ENCODE measurements at regions not wholly inside any gene's neighbourhood (a gene's known extent, or its start where the extent isn't known, plus 50 kb on each side); places are given as distances from the start of the nearest gene placed in this dataset.

DNA sequence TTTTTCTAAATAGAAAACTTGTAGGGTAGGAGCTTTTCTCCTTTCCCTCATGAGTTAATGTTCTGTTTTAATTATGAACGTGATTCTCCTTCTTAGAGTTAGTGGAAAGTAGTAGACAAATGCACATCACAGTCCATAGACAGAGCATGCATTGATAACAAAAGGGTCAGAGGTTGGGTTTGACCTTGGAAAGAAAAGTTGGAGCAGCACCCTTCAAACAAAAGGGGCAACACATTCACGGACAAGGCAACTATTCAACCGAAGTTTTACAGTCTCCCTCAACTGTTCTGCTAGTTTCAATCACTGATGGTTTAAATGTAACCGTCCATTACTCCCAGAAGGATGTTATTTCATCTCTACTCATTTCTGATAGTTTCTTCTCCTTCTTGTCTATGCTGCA, 103.4 kb upstream of the MAOA start:
- DNase-seq (ENCODE audit: low read depth, low spot score): no peak
- no peak overlapping the region for H3K4me2 ChIP-seq (ENCODE audit: control insufficient read depth, extremely low read depth, insufficient read depth, low read depth, low read length)
- H3K4me1 ChIP-seq (ENCODE audit: control insufficient read depth, extremely low read depth, insufficient read depth, low read length): peaks cover 6% of the 10 kb centered on the region
- no peak overlapping the region for H2AFZ ChIP-seq (ENCODE audit: control insufficient read depth, low read length)
- TF ChIP-seq EZH2 (IDR thresholded peaks at IDR 0.05; ENCODE audit: low read length): no peak
- TF ChIP-seq, protein P1, sequence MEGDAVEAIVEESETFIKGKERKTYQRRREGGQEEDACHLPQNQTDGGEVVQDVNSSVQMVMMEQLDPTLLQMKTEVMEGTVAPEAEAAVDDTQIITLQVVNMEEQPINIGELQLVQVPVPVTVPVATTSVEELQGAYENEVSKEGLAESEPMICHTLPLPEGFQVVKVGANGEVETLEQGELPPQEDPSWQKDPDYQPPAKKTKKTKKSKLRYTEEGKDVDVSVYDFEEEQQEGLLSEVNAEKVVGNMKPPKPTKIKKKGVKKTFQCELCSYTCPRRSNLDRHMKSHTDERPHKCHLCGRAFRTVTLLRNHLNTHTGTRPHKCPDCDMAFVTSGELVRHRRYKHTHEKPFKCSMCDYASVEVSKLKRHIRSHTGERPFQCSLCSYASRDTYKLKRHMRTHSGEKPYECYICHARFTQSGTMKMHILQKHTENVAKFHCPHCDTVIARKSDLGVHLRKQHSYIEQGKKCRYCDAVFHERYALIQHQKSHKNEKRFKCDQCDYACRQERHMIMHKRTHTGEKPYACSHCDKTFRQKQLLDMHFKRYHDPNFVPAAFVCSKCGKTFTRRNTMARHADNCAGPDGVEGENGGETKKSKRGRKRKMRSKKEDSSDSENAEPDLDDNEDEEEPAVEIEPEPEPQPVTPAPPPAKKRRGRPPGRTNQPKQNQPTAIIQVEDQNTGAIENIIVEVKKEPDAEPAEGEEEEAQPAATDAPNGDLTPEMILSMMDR (optimal IDR thresholded peaks at IDR 0.05 in 1 of 3, IDR thresholded peaks at IDR 0.05 in 1 of 3, conservative IDR thresholded peaks at IDR 0.05 in 1 of 3; ENCODE audit: extremely low read depth in 1 of 3, insufficient read depth in 2 of 3, low read length in 3 of 3): no peak
- no peaks in the 10 kb centered on the region for H3K27me3 ChIP-seq (ENCODE audit: control insufficient read depth, extremely low read depth, insufficient read depth, low read length)
- H3K9me1 ChIP-seq (ENCODE audit: control insufficient read depth, extremely low read depth, insufficient read depth, low read length): no peaks in the 10 kb centered on the region
- no peaks in the 10 kb centered on the region for H4K20me1 ChIP-seq (ENCODE audit: control insufficient read depth, extremely low read depth, insufficient read depth, low read length)
- no peak overlapping the region for H3K9ac ChIP-seq (ENCODE audit: control insufficient read depth, extremely low read depth, insufficient read depth, low read length)
- dilution Hi-C loops (cut with MboI; ENCODE audit: extremely low pct_ligation_motif_present, low sequenced_read_pairs): no loop called here
- FAIRE-seq: no peak
- H3K36me3 ChIP-seq (ENCODE audit: control insufficient read depth in 2 of 2, extremely low read depth in 1 of 2, insufficient read depth in 2 of 2, low read length in 2 of 2): no peaks in the 10 kb centered on the region
- H3K79me2 ChIP-seq (ENCODE audit: control insufficient read depth, insufficient read depth, low read length): no peaks in the 10 kb centered on the region
- H3K27ac ChIP-seq (ENCODE audit: control insufficient read depth, insufficient read depth, low read length): no peak overlapping the region
- no peak overlapping the region for H3K4me3 ChIP-seq (ENCODE audit: control insufficient read depth in 2 of 3, extremely low read depth in 1 of 3, insufficient read depth in 2 of 3, low read depth in 1 of 3, low read length in 3 of 3)
- H3K9me3 ChIP-seq (ENCODE audit: control insufficient read depth, low read depth, low read length): no peaks in the 10 kb centered on the region

DNA sequence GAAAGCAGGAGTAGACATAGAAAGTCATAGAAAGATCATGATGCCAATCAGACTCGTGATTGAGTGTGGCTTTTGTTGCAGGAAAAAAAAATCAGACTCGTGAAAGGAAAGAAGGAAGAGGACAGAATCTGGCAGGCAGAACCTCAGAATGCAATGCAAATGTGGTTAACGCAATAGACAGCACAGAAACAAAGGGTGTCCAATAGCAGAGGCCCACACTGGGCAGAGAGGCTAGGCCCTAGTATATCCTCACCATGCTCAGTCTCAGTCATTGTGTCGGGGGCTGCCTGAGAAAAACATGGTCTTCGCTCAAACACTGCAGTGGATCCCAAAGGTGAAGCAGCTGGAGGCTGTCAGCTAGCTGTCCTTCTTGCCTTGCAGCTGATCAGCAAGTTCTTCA, 102.8 kb upstream of the MAOA start:
- FAIRE-seq (no peak), DNase-seq (ENCODE audit: low read depth, low spot score) (no peak)
- H3K27me3 ChIP-seq (ENCODE audit: control insufficient read depth, extremely low read depth, insufficient read depth, low read length): no peaks in the 10 kb centered on the region
- H3K79me2 ChIP-seq (ENCODE audit: control insufficient read depth, insufficient read depth, low read length): no peaks in the 10 kb centered on the region
- no peaks in the 10 kb centered on the region for H4K20me1 ChIP-seq (ENCODE audit: control insufficient read depth, extremely low read depth, insufficient read depth, low read length)
- H3K4me2 ChIP-seq (ENCODE audit: control insufficient read depth, extremely low read depth, insufficient read depth, low read depth, low read length): no peak overlapping the region
- no peaks in the 10 kb centered on the region for H3K36me3 ChIP-seq (ENCODE audit: control insufficient read depth in 2 of 2, extremely low read depth in 1 of 2, insufficient read depth in 2 of 2, low read length in 2 of 2)
- no peaks in the 10 kb centered on the region for H3K9me3 ChIP-seq (ENCODE audit: control insufficient read depth, low read depth, low read length)
- no peak overlapping the region for H3K4me3 ChIP-seq (ENCODE audit: control insufficient read depth in 2 of 3, extremely low read depth in 1 of 3, insufficient read depth in 2 of 3, low read depth in 1 of 3, low read length in 3 of 3)
- no peak overlapping the region for H3K27ac ChIP-seq (ENCODE audit: control insufficient read depth, insufficient read depth, low read length)
- TF ChIP-seq, protein P1 (optimal IDR thresholded peaks at IDR 0.05 in 1 of 3, IDR thresholded peaks at IDR 0.05 in 1 of 3, conservative IDR thresholded peaks at IDR 0.05 in 1 of 3; ENCODE audit: extremely low read depth in 1 of 3, insufficient read depth in 2 of 3, low read length in 3 of 3): no peak
- TF ChIP-seq EZH2 (IDR thresholded peaks at IDR 0.05; ENCODE audit: low read length): no peak
- H3K9me1 ChIP-seq (ENCODE audit: control insufficient read depth, extremely low read depth, insufficient read depth, low read length): no peaks in the 10 kb centered on the region
- H2AFZ ChIP-seq (ENCODE audit: control insufficient read depth, low read length): no peak overlapping the region
- H3K9ac ChIP-seq (ENCODE audit: control insufficient read depth, extremely low read depth, insufficient read depth, low read length): no peak overlapping the region
- dilution Hi-C loops (cut with MboI; ENCODE audit: extremely low pct_ligation_motif_present, low sequenced_read_pairs): no loop called here
- H3K4me1 ChIP-seq (ENCODE audit: control insufficient read depth, extremely low read depth, insufficient read depth, low read length): peaks cover 6% of the 10 kb centered on the region
